Immature natural killer cell (primary cell): ENCODE measurements at regions not wholly inside any gene's neighbourhood (a gene's known extent, or its start where the extent isn't known, plus 50 kb on each side); places are given as distances from the start of the nearest gene placed in this dataset.

ENCODE experiments used
- DNase-seq, 3 donors: peaks; one replicate each; pipeline ENCODE4 v3.0.0; 2022; ENCODE audit warnings: mixed read lengths in 1 of 3
- H3K27ac Mint-ChIP-seq, 6 donors: one replicate each; pipeline ENCODE4 v1.8.0; 2020; ENCODE audit warnings: mixed read lengths in 6 of 6, mild to moderate bottlenecking in 5 of 6, inconsistent platforms in 4 of 6, moderate library complexity in 3 of 6
- H3K27me3 Mint-ChIP-seq, 3 donors: one replicate each; pipeline ENCODE4 v1.8.0; 2020 to 2021; ENCODE audit warnings: low read depth in 3 of 3, mild to moderate bottlenecking in 3 of 3, mixed read lengths in 3 of 3, moderate library complexity in 3 of 3, inconsistent platforms in 1 of 3
- H3K36me3 Mint-ChIP-seq, 3 donors: one replicate each; pipeline ENCODE4 v1.8.0; 2020; ENCODE audit warnings: mixed read lengths in 3 of 3, inconsistent platforms in 2 of 3, mild to moderate bottlenecking in 2 of 3
- H3K4me1 Mint-ChIP-seq, 2 donors: one replicate each; pipeline ENCODE4 v1.8.0; 2020; ENCODE audit warnings: inconsistent platforms in 2 of 2, mild to moderate bottlenecking in 2 of 2, mixed read lengths in 2 of 2, moderate library complexity in 1 of 2
- H3K4me3 Mint-ChIP-seq, 5 donors: one replicate each; pipeline ENCODE4 v1.8.0; 2020; ENCODE audit warnings: mild to moderate bottlenecking in 5 of 5, mixed read lengths in 5 of 5, inconsistent platforms in 3 of 5, moderate library complexity in 3 of 5
- H3K9me3 Mint-ChIP-seq, 6 donors: one replicate each; pipeline ENCODE4 v1.8.0; 2020; ENCODE audit warnings: mild to moderate bottlenecking in 6 of 6, mixed read lengths in 6 of 6, inconsistent platforms in 4 of 6, moderate library complexity in 3 of 6

GRCh38 chr5:16271851-16272250 is 92.3 kb upstream of the MARCHF11 start:
- Mint-ChIP-seq H3K4me3 (no peak overlapping the region), H3K9me3 (peaks cover 2 to 28% (median 7%) of the 10 kb centered on the region in 6 donors), H3K27ac (no peak overlapping the region), H3K27me3 (peaks cover 0 to 2% (median 0%) of the 10 kb centered on the region in 3 donors), H3K4me1 (no peaks in the 10 kb centered on the region), H3K36me3 (no peaks in the 10 kb centered on the region)
- DNase-seq, result no peak

- Mint-ChIP-seq H3K4me1 (no peaks in the 10 kb centered on the region), H3K4me3 (no peak overlapping the region), H3K27ac (no peak overlapping the region), H3K9me3 (peaks cover 2 to 13% (median 6%) of the 10 kb centered on the region in 6 donors), H3K27me3 (peaks cover 0 to 3% (median 1%) of the 10 kb centered on the region in 3 donors), H3K36me3 (no peaks in the 10 kb centered on the region)
- DNase-seq, result no peak
These were observed 85.5 kb upstream of the MARCHF11 start for GRCh38 chr5:16265141-16265540.

- Mint-ChIP-seq H3K4me1 (no peaks in the 10 kb centered on the region), H3K27me3 (peaks cover 0 to 4% (median 3%) of the 10 kb centered on the region in 3 donors), H3K4me3 (no peak overlapping the region), H3K9me3 (peaks cover 0 to 33% (median 14%) of the 10 kb centered on the region in 6 donors), H3K36me3 (no peaks in the 10 kb centered on the region), H3K27ac (no peak overlapping the region)
- no peak for DNase-seq
These were observed 80.4 kb upstream of the MARCHF11 start for GRCh38 chr5:16260000-16260399.

GRCh38 chr5:16253856-16254255 is 74.3 kb upstream of the MARCHF11 start:
- peaks cover 9 to 35% (median 15%) of the 10 kb centered on the region in 6 donors for H3K9me3 Mint-ChIP-seq
- H3K27ac Mint-ChIP-seq, result no peak overlapping the region
- no peaks in the 10 kb centered on the region for H3K36me3 Mint-ChIP-seq
- DNase-seq, result no peak
- no peaks in the 10 kb centered on the region for H3K4me1 Mint-ChIP-seq
- H3K27me3 Mint-ChIP-seq, result peaks cover 0 to 4% (median 2%) of the 10 kb centered on the region in 3 donors
- no peak overlapping the region for H3K4me3 Mint-ChIP-seq

- peaks cover 4 to 41% (median 16%) of the 10 kb centered on the region in 6 donors for H3K9me3 Mint-ChIP-seq
These were observed 66.4 kb upstream of the MARCHF11 start for GRCh38 chr5:16245956-16246355.

GRCh38 chr5:16245249-16245648 is 65.7 kb upstream of the MARCHF11 start:
- Mint-ChIP-seq H3K27ac (no peak overlapping the region), H3K4me3 (no peak overlapping the region), H3K4me1 (no peaks in the 10 kb centered on the region), H3K27me3 (peaks cover 0 to 3% (median 0%) of the 10 kb centered on the region in 3 donors), H3K9me3 (peaks cover 2 to 42% (median 16%) of the 10 kb centered on the region in 6 donors), H3K36me3 (no peaks in the 10 kb centered on the region)
- no peak for DNase-seq

More at GRCh38 chr5:16245956-16246355, 66.4 kb upstream of the MARCHF11 start:
- H3K36me3 Mint-ChIP-seq, result no peaks in the 10 kb centered on the region
- no peaks in the 10 kb centered on the region for H3K4me1 Mint-ChIP-seq
- no peak overlapping the region for H3K4me3 Mint-ChIP-seq
- DNase-seq, result no peak
- no peak overlapping the region for H3K27ac Mint-ChIP-seq
- peaks cover 0 to 3% (median 0%) of the 10 kb centered on the region in 3 donors for H3K27me3 Mint-ChIP-seq

GRCh38 chr5:16238018-16238417 is 58.4 kb upstream of the MARCHF11 start:
- no peak overlapping the region for H3K27ac Mint-ChIP-seq
- no peaks in the 10 kb centered on the region for H3K4me1 Mint-ChIP-seq
- H3K9me3 Mint-ChIP-seq, result peaks cover 5 to 39% (median 9%) of the 10 kb centered on the region in 6 donors
- no peak for DNase-seq
- no peak overlapping the region for H3K4me3 Mint-ChIP-seq
- peaks cover 0 to 2% (median 0%) of the 10 kb centered on the region in 3 donors for H3K27me3 Mint-ChIP-seq
- H3K36me3 Mint-ChIP-seq, result no peaks in the 10 kb centered on the region

- Mint-ChIP-seq H3K9me3 (peaks cover 5 to 39% (median 10%) of the 10 kb centered on the region in 6 donors), H3K4me3 (no peak overlapping the region), H3K27me3 (peaks cover 0 to 2% (median 0%) of the 10 kb centered on the region in 3 donors), H3K27ac (no peak overlapping the region), H3K4me1 (no peaks in the 10 kb centered on the region), H3K36me3 (no peaks in the 10 kb centered on the region)
- DNase-seq, result no peak
These were observed 55.0 kb upstream of the MARCHF11 start for GRCh38 chr5:16234598-16234997.

- Mint-ChIP-seq H3K9me3 (peaks cover 5 to 39% (median 10%) of the 10 kb centered on the region in 6 donors), H3K27me3 (peaks cover 0 to 2% (median 0%) of the 10 kb centered on the region in 3 donors), H3K27ac (no peak overlapping the region), H3K4me3 (no peak overlapping the region), H3K4me1 (no peaks in the 10 kb centered on the region), H3K36me3 (no peaks in the 10 kb centered on the region)
- DNase-seq, result no peak
These were observed 54.1 kb upstream of the MARCHF11 start for GRCh38 chr5:16233730-16234129.

GRCh38 chr5:16229357-16229940 is 49.9 kb upstream of the MARCHF11 start:
- Mint-ChIP-seq H3K4me3 (no peak overlapping the region), H3K36me3 (no peaks in the 10 kb centered on the region), H3K4me1 (no peaks in the 10 kb centered on the region), H3K27me3 (no peaks in the 10 kb centered on the region), H3K9me3 (peaks cover 0 to 27% (median 8%) of the 10 kb centered on the region in 6 donors), H3K27ac (no peak overlapping the region)
- DNase-seq, result no peak
